ENCODE measurements at regions not wholly inside any gene's neighbourhood (a gene's known extent, or its start where the extent isn't known, plus 50 kb on each side); places are given as distances from the start of the nearest gene placed in this dataset.

GRCh38 chr6:140058863-140059262, 684.4 kb upstream of the CITED2 start:
- DNase-seq (ENCODE audit: low read depth in 1 of 2, low spot score in 1 of 2), result no peak

GRCh38 chr6:140052736-140053729, 678.6 kb upstream of the CITED2 start:
- no peak for DNase-seq (ENCODE audit: low read depth in 1 of 2, low spot score in 1 of 2)

GRCh38 chr6:140051521-140052512, 677.4 kb upstream of the CITED2 start:
- DNase-seq (ENCODE audit: low read depth in 1 of 2, low spot score in 1 of 2), result no peak

- DNase-seq (ENCODE audit: low read depth in 1 of 2, low spot score in 1 of 2), result no peak
Measured at GRCh38 chr6:140050101-140050995, 675.9 kb upstream of the CITED2 start.

GRCh38 chr6:140049251-140049650, 674.8 kb upstream of the CITED2 start:
- DNase-seq (ENCODE audit: low read depth in 1 of 2, low spot score in 1 of 2), result no peak

- DNase-seq (ENCODE audit: low read depth in 1 of 2, low spot score in 1 of 2), result no peak
Measured at GRCh38 chr6:140048202-140048790, 673.8 kb upstream of the CITED2 start.

- DNase-seq (ENCODE audit: low read depth in 1 of 2, low spot score in 1 of 2), result no peak
Measured at GRCh38 chr6:140047321-140047720, 672.9 kb upstream of the CITED2 start.

GRCh38 chr6:140046016-140046632, 671.7 kb upstream of the CITED2 start:
- no peak for DNase-seq (ENCODE audit: low read depth in 1 of 2, low spot score in 1 of 2)

GRCh38 chr6:140045116-140045515, 670.7 kb upstream of the CITED2 start:
- no peak for DNase-seq (ENCODE audit: low read depth in 1 of 2, low spot score in 1 of 2)

GRCh38 chr6:140044626-140045025, 670.2 kb upstream of the CITED2 start:
- no peak for DNase-seq (ENCODE audit: low read depth in 1 of 2, low spot score in 1 of 2)

GRCh38 chr6:140043762-140044378, 669.4 kb upstream of the CITED2 start:
- DNase-seq (ENCODE audit: low read depth in 1 of 2, low spot score in 1 of 2), result no peak

GRCh38 chr6:140043357-140043756, 668.9 kb upstream of the CITED2 start:
- DNase-seq (ENCODE audit: low read depth in 1 of 2, low spot score in 1 of 2), result no peak

GRCh38 chr6:140041571-140042332, 667.3 kb upstream of the CITED2 start:
- DNase-seq (ENCODE audit: low read depth in 1 of 2, low spot score in 1 of 2), result no peak

- no peak for DNase-seq (ENCODE audit: low read depth in 1 of 2, low spot score in 1 of 2)
Measured at GRCh38 chr6:140041056-140041455, 666.6 kb upstream of the CITED2 start.

- DNase-seq (ENCODE audit: low read depth in 1 of 2, low spot score in 1 of 2), result no peak
Measured at GRCh38 chr6:140040396-140040795, 665.9 kb upstream of the CITED2 start.

GRCh38 chr6:140039364-140039763, 664.9 kb upstream of the CITED2 start:
- no peak for DNase-seq (ENCODE audit: low read depth in 1 of 2, low spot score in 1 of 2)

- no peak for DNase-seq (ENCODE audit: low read depth in 1 of 2, low spot score in 1 of 2)
Measured at GRCh38 chr6:140036196-140036595, 661.7 kb upstream of the CITED2 start.

- DNase-seq (ENCODE audit: low read depth in 1 of 2, low spot score in 1 of 2), result no peak
Measured at GRCh38 chr6:140032189-140032588, 657.7 kb upstream of the CITED2 start.

- DNase-seq (ENCODE audit: low read depth in 1 of 2, low spot score in 1 of 2), result no peak
Measured at GRCh38 chr6:140029551-140029950, 655.1 kb upstream of the CITED2 start.
